ENCODE measurements at regions not wholly inside any gene's neighbourhood (a gene's known extent, or its start where the extent isn't known, plus 50 kb on each side); places are given as distances from the start of the nearest gene placed in this dataset.

DNA sequence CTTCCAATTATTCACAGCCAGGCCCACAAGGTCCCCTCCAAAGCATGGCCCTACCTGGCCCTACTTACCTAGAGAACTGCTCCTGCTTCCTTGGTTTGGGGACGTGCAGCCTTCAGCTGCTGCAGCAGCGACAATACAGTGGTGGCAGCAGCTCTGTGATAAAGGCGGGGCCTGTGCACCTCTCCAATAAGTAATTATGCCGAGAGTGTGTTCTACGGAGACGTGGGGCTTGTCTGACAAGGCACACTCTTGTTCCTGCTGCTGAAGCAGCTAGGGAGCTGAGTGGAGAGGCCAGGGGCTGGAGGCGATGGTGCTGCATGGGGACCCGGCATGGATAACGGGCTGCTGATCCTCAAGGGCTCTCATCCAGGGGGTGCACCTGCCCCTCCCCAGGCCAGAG is 98.0 kb upstream of the THY1 start:
- H3K27ac ChIP-seq = no peak overlapping the region
- whole genome bisulfite sequencing, 5 donors = 68 to 82% (median 73%) methylated on average over 8 to 9 of the region's 9 CpGs
- no peak for DNase-seq
- H3K4me1 ChIP-seq = no peaks in the 10 kb centered on the region
- H3K36me3 ChIP-seq = no peaks in the 10 kb centered on the region
- TF ChIP-seq, protein P1, sequence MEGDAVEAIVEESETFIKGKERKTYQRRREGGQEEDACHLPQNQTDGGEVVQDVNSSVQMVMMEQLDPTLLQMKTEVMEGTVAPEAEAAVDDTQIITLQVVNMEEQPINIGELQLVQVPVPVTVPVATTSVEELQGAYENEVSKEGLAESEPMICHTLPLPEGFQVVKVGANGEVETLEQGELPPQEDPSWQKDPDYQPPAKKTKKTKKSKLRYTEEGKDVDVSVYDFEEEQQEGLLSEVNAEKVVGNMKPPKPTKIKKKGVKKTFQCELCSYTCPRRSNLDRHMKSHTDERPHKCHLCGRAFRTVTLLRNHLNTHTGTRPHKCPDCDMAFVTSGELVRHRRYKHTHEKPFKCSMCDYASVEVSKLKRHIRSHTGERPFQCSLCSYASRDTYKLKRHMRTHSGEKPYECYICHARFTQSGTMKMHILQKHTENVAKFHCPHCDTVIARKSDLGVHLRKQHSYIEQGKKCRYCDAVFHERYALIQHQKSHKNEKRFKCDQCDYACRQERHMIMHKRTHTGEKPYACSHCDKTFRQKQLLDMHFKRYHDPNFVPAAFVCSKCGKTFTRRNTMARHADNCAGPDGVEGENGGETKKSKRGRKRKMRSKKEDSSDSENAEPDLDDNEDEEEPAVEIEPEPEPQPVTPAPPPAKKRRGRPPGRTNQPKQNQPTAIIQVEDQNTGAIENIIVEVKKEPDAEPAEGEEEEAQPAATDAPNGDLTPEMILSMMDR (IDR thresholded peaks at IDR 0.05) = no peak
- TF ChIP-seq EP300 (IDR thresholded peaks at IDR 0.05) (no peak), POLR2AphosphoS5 (IDR thresholded peaks at IDR 0.05) (no peak), POLR2A (IDR thresholded peaks at IDR 0.05) (no peak)
- H3K27me3 ChIP-seq = peaks cover 0 to 7% (median 0%) of the 10 kb centered on the region in 3 donors
- no peak overlapping the region for H3K4me3 ChIP-seq
- intact Hi-C loops (cut with DNase I; ENCODE audit: low total_unique reads) = no loop called here
- no peaks in the 10 kb centered on the region for H3K9me3 ChIP-seq

DNA sequence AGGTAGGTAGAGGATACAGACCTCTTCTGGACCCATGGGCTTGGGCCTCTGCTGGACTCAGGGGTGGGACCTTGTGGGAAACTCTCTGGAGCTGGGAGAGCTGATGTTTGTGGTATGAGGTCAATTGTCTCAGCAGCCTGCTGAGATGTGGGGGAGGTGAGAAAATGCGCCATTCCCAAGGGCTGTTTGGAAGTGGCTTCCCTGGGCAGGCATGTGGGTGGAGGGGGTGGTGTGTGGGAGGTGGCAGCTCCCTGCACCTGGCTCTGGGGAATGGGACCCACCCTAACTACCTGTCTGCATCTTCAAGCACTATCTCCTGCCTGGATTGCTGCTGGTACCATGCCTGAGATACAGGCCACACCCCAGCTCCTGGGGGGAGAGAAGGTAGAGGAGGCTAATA is 97.4 kb upstream of the THY1 start:
- H3K27me3 ChIP-seq = peaks cover 0 to 7% (median 0%) of the 10 kb centered on the region in 3 donors
- H3K4me3 ChIP-seq = no peak overlapping the region
- intact Hi-C loops (cut with DNase I; ENCODE audit: low total_unique reads) = no loop called here
- 75 to 88% (median 82%) methylated on average over 1 of the region's 1 CpG for WGBS, 5 donors
- DNase-seq = no peak
- H3K9me3 ChIP-seq = no peaks in the 10 kb centered on the region
- no peaks in the 10 kb centered on the region for H3K4me1 ChIP-seq
- H3K27ac ChIP-seq = no peak overlapping the region
- H3K36me3 ChIP-seq = no peaks in the 10 kb centered on the region
- TF ChIP-seq EP300 (IDR thresholded peaks at IDR 0.05) (no peak), POLR2A (IDR thresholded peaks at IDR 0.05) (no peak), POLR2AphosphoS5 (IDR thresholded peaks at IDR 0.05) (no peak)
- TF ChIP-seq, protein P1 (IDR thresholded peaks at IDR 0.05) = no peak

DNA sequence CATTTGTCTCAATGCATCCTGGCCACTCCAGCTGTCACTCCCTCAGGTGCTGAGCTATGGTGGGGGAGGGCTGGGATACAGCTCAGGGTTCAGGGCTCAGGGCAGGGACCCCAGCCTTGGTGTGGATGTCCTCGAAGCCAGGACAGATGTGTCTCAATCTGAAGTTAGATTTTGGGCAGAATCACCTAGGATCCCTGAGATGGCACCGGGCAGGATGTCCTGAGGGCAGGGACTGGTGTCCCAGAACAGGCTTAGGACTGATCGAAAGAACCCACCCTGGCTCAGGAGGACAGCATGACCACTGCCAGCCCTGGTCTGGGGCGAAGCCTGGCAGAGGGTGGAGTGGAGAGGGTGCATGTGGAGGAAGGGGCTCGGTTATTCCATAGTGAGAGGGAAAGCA is 96.8 kb upstream of the THY1 start:
- Histone ChIP-seq H3K27ac (no peak overlapping the region), H3K4me1 (no peaks in the 10 kb centered on the region), H3K9me3 (no peaks in the 10 kb centered on the region), H3K36me3 (no peaks in the 10 kb centered on the region), H3K4me3 (no peak overlapping the region), H3K27me3 (peaks cover 0 to 10% (median 0%) of the 10 kb centered on the region in 3 donors)
- DNase-seq = no peak
- intact Hi-C loops (cut with DNase I; ENCODE audit: low total_unique reads) = no loop called here
- 57 to 86% (median 67%) methylated on average over 4 to 5 of the region's 5 CpGs for WGBS, 5 donors
- TF ChIP-seq POLR2A (IDR thresholded peaks at IDR 0.05) = no peak
- no peak for TF ChIP-seq POLR2AphosphoS5 (IDR thresholded peaks at IDR 0.05)
- TF ChIP-seq, protein P1 (IDR thresholded peaks at IDR 0.05) = no peak
- no peak for TF ChIP-seq EP300 (IDR thresholded peaks at IDR 0.05)

DNA sequence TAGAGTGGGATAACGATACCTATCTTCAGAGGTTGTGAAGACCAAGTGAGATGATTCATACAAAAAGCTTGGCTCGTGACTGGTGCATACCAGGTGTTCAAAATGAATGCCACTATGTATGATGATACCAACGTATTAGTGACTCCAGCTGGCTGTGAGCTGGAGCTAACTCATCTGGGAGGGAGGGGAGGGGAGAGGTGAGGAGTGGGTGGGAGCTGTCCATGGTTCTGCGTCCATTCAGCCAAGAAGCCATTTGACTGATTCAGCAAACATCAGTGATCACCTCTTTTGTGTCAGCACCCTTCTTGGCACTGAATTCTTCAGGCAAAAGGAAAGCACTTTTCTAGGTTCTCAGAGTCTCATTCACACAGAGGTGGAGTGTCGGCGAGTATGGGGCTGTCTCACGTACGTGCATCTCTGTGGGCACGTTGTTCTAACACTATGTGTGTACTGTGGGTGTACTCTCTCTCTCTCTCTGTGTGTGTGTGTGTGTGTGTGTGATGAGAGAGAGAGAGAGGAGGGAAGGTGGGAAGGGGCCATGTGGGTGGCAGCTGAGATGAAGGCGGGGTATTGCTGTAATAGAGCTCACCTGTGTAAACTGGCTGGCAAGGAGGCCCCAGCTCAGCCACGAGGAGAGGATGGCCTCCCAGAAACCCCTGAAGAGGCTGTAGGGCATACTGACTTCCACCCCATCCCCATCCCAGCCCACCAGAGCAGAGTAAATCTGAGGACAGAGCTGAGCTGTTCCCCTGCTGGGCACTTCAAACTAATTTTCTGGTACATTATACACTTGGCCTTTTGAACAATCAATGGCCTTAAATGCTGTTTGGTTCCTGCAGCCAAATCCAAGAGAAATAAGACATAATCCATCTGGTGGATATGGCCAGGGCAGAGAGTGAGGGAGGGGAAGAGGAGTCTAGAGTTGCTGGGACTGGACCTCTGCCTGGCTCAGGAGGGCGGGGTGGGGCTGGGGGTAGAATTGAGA is 96.1 kb upstream of the THY1 start:
- no peak for TF ChIP-seq POLR2AphosphoS5 (IDR thresholded peaks at IDR 0.05)
- no peak for TF ChIP-seq EP300 (IDR thresholded peaks at IDR 0.05)
- TF ChIP-seq, protein P1 (IDR thresholded peaks at IDR 0.05) = no peak
- no peak for TF ChIP-seq POLR2A (IDR thresholded peaks at IDR 0.05)
- no peaks in the 10 kb centered on the region for H3K4me1 ChIP-seq
- H3K9me3 ChIP-seq = no peaks in the 10 kb centered on the region
- intact Hi-C loops (cut with DNase I; ENCODE audit: low total_unique reads) = no loop called here
- no peak overlapping the region for H3K4me3 ChIP-seq
- H3K27me3 ChIP-seq = peaks cover 0 to 10% (median 0%) of the 10 kb centered on the region in 3 donors
- no peaks in the 10 kb centered on the region for H3K36me3 ChIP-seq
- no peak overlapping the region for H3K27ac ChIP-seq
- peak in 1 of 2 donors; percentile 80 for DNase-seq
- WGBS, 5 donors = 49 to 62% (median 52%) methylated on average over 12 of the region's 12 CpGs
